H1 (cell line): ENCODE measurements at regions not wholly inside any gene's neighbourhood (a gene's known extent, or its start where the extent isn't known, plus 50 kb on each side); places are given as distances from the start of the nearest gene placed in this dataset.

Source experiments
- CTCF ChIA-PET: fragments of 300-600 bp; sonication (Branson Sonifier 250); formaldehyde crosslinking; loops from one replicate; lab custom pipeline; 2021; ENCODE audit not compliant: partially characterized antibody; lab: Charles Lee
- POLR2A ChIA-PET: fragments of 300-600 bp; sonication (Branson Sonifier 250); formaldehyde crosslinking; loops from one replicate; lab custom pipeline; 2021; ENCODE audit warnings: inconsistent platforms; ENCODE audit not compliant: partially characterized antibody; lab: Charles Lee
- DNase-seq, 2 experiments: peaks; one replicate each; pipeline versions ENCODE4 v3.0.0 to v3.0.0-alpha.2; 2010 to 2022; ENCODE audit warnings: low spot score in 2 of 2, low read depth in 1 of 2, mixed read lengths in 1 of 2
- FAIRE-seq: peaks from 2 replicates; lab custom pipeline; 2011; peaks lifted over from hg19 to GRCh38; lab: Jason Lieb, UNC
- H2AFZ ChIP-seq: 2 replicates; pipeline ENCODE4 v1.8.1; 2012; ENCODE audit warnings: low read length, inconsistent platforms
- H2AK5ac ChIP-seq: 2 replicates; pipeline ENCODE4 v1.6.1; 2013; ENCODE audit warnings: low read depth, low read length
- H2BK120ac ChIP-seq: replicated peaks from 2 replicates; pipeline ENCODE3; 2013; ENCODE audit warnings: low read depth, low read length, inconsistent platforms
- H2BK12ac ChIP-seq: 2 replicates; pipeline ENCODE4 v1.6.1; 2013; ENCODE audit warnings: low read depth, low read length
- H2BK15ac ChIP-seq: 2 replicates; pipeline ENCODE4 v1.6.1; 2013; ENCODE audit warnings: low read length
- H2BK20ac ChIP-seq: 2 replicates; pipeline ENCODE4 v1.6.1; 2013; ENCODE audit warnings: low read length
- H2BK5ac ChIP-seq: 2 replicates; pipeline ENCODE4 v1.6.1; 2013; ENCODE audit warnings: low read depth, low read length
- H3K14ac ChIP-seq: 2 replicates; pipeline ENCODE4 v1.6.1; 2013; ENCODE audit warnings: inconsistent platforms; ENCODE audit not compliant: insufficient read length
- H3K18ac ChIP-seq: 2 replicates; pipeline ENCODE4 v1.6.1; 2013; ENCODE audit warnings: low read length; ENCODE audit errors: extremely low read depth
- H3K23ac ChIP-seq: 2 replicates; pipeline ENCODE4 v1.6.1; 2013; ENCODE audit warnings: inconsistent platforms; ENCODE audit not compliant: insufficient read length
- H3K23me2 ChIP-seq: 2 replicates; pipeline ENCODE4 v1.6.1; 2013; ENCODE audit warnings: low read depth, low read length
- H3K27ac ChIP-seq: 2 replicates; pipeline ENCODE4 v1.6.1; 2011; ENCODE audit warnings: low read depth, low read length, inconsistent platforms
- H3K27me3 ChIP-seq, 4 experiments: replicated peaks in 1 of 4; 1 replicate in 1 of 4; 2 replicates in 3 of 4; pipeline versions ENCODE4 v1.6.1 to v1.8.1; 2011 to 2013; ENCODE audit warnings: low read length in 3 of 4, mild to moderate bottlenecking in 3 of 4, inconsistent platforms in 2 of 4, mixed read lengths in 2 of 4, moderate library complexity in 1 of 4; ENCODE audit not compliant: control insufficient read depth in 3 of 4, insufficient read depth in 3 of 4; ENCODE audit errors: extremely low read depth in 1 of 4
- H3K36me3 ChIP-seq, 4 experiments: 2 replicates each; pipeline versions ENCODE4 v1.6.1 to v1.8.1; 2011 to 2013; ENCODE audit warnings: mild to moderate bottlenecking in 4 of 4, low read length in 3 of 4, moderate library complexity in 2 of 4, control low read depth in 1 of 4, inconsistent platforms in 1 of 4; ENCODE audit not compliant: insufficient read depth in 4 of 4, control insufficient read depth in 2 of 4
- H3K4ac ChIP-seq: replicated peaks from 2 replicates; pipeline ENCODE3; 2013; ENCODE audit warnings: low read length, low read depth, mixed read lengths, inconsistent platforms; ENCODE audit not compliant: insufficient read length
- H3K4me1 ChIP-seq, 4 experiments: replicated peaks in 1 of 4; 1 replicate in 1 of 4; 2 replicates in 3 of 4; pipeline versions ENCODE4 v1.6.1 to v1.8.1; 2011 to 2013; ENCODE audit warnings: low read length in 3 of 4, inconsistent platforms in 2 of 4, mixed read lengths in 1 of 4; ENCODE audit not compliant: insufficient read depth in 4 of 4, control insufficient read depth in 3 of 4
- H3K4me2 ChIP-seq, 2 experiments: 2 replicates each; pipeline versions ENCODE4 v1.6.1 to v1.8.1; 2011 to 2013; ENCODE audit warnings: low read depth in 2 of 2, low read length in 2 of 2, control low read depth in 1 of 2, inconsistent platforms in 1 of 2, mild to moderate bottlenecking in 1 of 2; ENCODE audit not compliant: insufficient read depth in 1 of 2
- H3K4me3 ChIP-seq, 4 experiments: fragments of 200-600, 300-600 bp in 1 of 4; sonication (generic), shearing (Covaris generic), sonication (Bioruptor Twin) in 1 of 4; 2 replicates each; pipeline versions ENCODE4 v1.5.1 to v1.8.1; 2011 to 2016; ENCODE audit warnings: low read length in 4 of 4, low read depth in 3 of 4, control low read depth in 2 of 4, inconsistent platforms in 2 of 4, mild to moderate bottlenecking in 2 of 4, mixed read lengths in 1 of 4, moderate library complexity in 1 of 4; ENCODE audit not compliant: insufficient read depth in 2 of 4; ENCODE audit errors: extremely low read depth in 1 of 4
- H3K56ac ChIP-seq: replicated peaks from 2 replicates; pipeline ENCODE3; 2013; ENCODE audit warnings: low read depth, mild to moderate bottlenecking, mixed read lengths, low read length, inconsistent platforms; ENCODE audit not compliant: insufficient read length
- H3K79me1 ChIP-seq: 2 replicates; pipeline ENCODE4 v1.6.1; 2013; ENCODE audit warnings: low read depth, low read length, control low read depth
- H3K79me2 ChIP-seq, 2 experiments: 2 replicates each; pipeline versions ENCODE4 v1.6.1 to v1.8.1; 2012 to 2013; ENCODE audit warnings: low read length in 2 of 2, mild to moderate bottlenecking in 2 of 2, inconsistent platforms in 1 of 2; ENCODE audit not compliant: insufficient read depth in 2 of 2, control insufficient read depth in 1 of 2
- H3K9ac ChIP-seq, 4 experiments: replicated peaks in 1 of 4; 1 replicate in 1 of 4; 2 replicates in 3 of 4; pipeline versions ENCODE4 v1.6.1 to v1.8.1; 2011 to 2013; ENCODE audit warnings: low read depth in 3 of 4, low read length in 3 of 4, control low read depth in 2 of 4, mild to moderate bottlenecking in 2 of 4, moderate library complexity in 2 of 4, inconsistent platforms in 1 of 4; ENCODE audit errors: extremely low read depth in 1 of 4
- H3K9me3 ChIP-seq, 2 experiments: 2 replicates each; pipeline versions ENCODE4 v1.6.1 to v1.8.1; 2012 to 2013; ENCODE audit warnings: mild to moderate bottlenecking in 2 of 2, moderate library complexity in 2 of 2, control low read depth in 1 of 2, inconsistent platforms in 1 of 2, low read depth in 1 of 2, low read length in 1 of 2, mixed read lengths in 1 of 2; ENCODE audit not compliant: insufficient read depth in 2 of 2
- H4K20me1 ChIP-seq, 2 experiments: replicated peaks in 1 of 2; 2 replicates each; pipeline versions ENCODE3 to v1.8.1; 2011 to 2013; ENCODE audit warnings: inconsistent platforms in 2 of 2, low read length in 2 of 2, mild to moderate bottlenecking in 1 of 2; ENCODE audit not compliant: insufficient read depth in 2 of 2, control insufficient read depth in 1 of 2
- H4K5ac ChIP-seq: 2 replicates; pipeline ENCODE4 v1.6.1; 2013; ENCODE audit warnings: low read length, low read depth, mixed read lengths, inconsistent platforms; ENCODE audit not compliant: insufficient read length
- H4K8ac ChIP-seq: 2 replicates; pipeline ENCODE4 v1.8.0; 2013; ENCODE audit warnings: mild to moderate bottlenecking, moderate library complexity, low read length, inconsistent platforms; ENCODE audit not compliant: insufficient read depth; ENCODE audit errors: extremely low read depth
- H4K91ac ChIP-seq: replicated peaks from 2 replicates; pipeline ENCODE3; 2013; ENCODE audit warnings: low read length, mixed read lengths, inconsistent platforms; ENCODE audit not compliant: insufficient read length
- CBX5 ChIP-seq: fragments of 300-800, 300-1000 bp; sonication (generic); IDR thresholded peaks from 2 replicates; pipeline ENCODE4 v1.7.1; 2016; ENCODE audit warnings: antibody characterized with exemption, low read length, low read depth
- CBX8 ChIP-seq: fragments of 300-800, 300-1000 bp; sonication (generic); IDR thresholded peaks from 2 replicates; pipeline ENCODE4 v1.7.1; 2016; ENCODE audit warnings: low read depth, low read length, borderline replicate concordance
- EZH2 ChIP-seq: fragments of 200-600 bp; sonication (generic); IDR thresholded peaks from 2 replicates; pipeline ENCODE4 v1.7.1; 2012; ENCODE audit warnings: low read depth, mild to moderate bottlenecking, moderate library complexity, low read length, inconsistent platforms; ENCODE audit not compliant: severe bottlenecking
- KDM1A ChIP-seq: fragments of 200-600, 300-600 bp; sonication (generic); IDR thresholded peaks from 2 replicates; pipeline ENCODE4 v1.7.1; 2016; ENCODE audit warnings: mild to moderate bottlenecking, low read length, borderline replicate concordance
- RFX5 ChIP-seq: IDR thresholded peaks from 2 replicates; pipeline ENCODE4 v1.6.1; 2011; ENCODE audit warnings: low read depth, low read length, improper control_type of control experiment, borderline replicate concordance
- SP1 ChIP-seq: IDR thresholded peaks from 2 replicates; pipeline ENCODE4 v1.6.1; 2011; ENCODE audit warnings: low read depth, low read length
- SP4 ChIP-seq: IDR thresholded peaks from 2 replicates; pipeline ENCODE4 v1.6.1; 2012; ENCODE audit warnings: low read length, inconsistent platforms
- SUZ12 ChIP-seq: fragments of 200-600 bp; sonication (generic); IDR thresholded peaks from 2 replicates; pipeline ENCODE4 v1.6.1; 2012; ENCODE audit warnings: mild to moderate bottlenecking, inconsistent platforms, low read length, moderate library complexity, mixed read lengths
- TBP ChIP-seq: IDR thresholded peaks from 2 replicates; pipeline ENCODE4 v1.6.1; 2011; ENCODE audit warnings: low read depth, low read length, improper control_type of control experiment
- TCF12 ChIP-seq: IDR thresholded peaks from 2 replicates; pipeline ENCODE4 v1.6.1; 2011; ENCODE audit warnings: low read depth, mild to moderate bottlenecking, low read length
- WGBS, 2 experiments: shearing (Covaris generic) in 1 of 2; methylation state at CpG; one replicate each; pipeline versions ENCODE4 v1.1.6 to v1.1.7; 2013 to 2015; ENCODE audit warnings: low lambda C conversion rate in 2 of 2, mixed read lengths in 2 of 2, inconsistent platforms in 1 of 2, low coverage in 1 of 2, missing lambda C conversion rate in 1 of 2; ENCODE audit not compliant: insufficient replicate concordance in 2 of 2, insufficient coverage in 1 of 2, insufficient read length in 1 of 2; ENCODE audit errors: extremely low coverage in 1 of 2, missing lambda C conversion rate in 1 of 2; 5-methylcytosine and 5-hydroxymethylcytosine counted together

DNA sequence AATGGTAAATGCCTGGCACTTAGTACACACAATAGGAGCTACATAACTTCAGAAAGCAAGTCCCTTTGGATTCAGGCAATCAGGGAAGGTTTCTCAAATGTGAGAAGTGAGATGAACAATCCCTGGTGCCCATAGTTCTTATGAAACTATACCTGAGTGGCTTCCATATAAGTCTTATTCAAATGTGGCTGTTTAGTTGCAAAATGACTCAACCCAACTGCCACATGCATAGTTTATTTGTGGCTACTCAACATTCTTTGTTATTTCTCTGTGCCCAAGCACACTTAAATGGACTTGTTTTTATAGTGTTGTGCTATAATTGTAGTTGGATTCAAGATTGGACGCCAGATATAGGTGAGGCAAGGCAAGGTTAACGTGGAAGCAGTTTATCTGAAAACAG lies 93.7 kb upstream of the ATXN1 start:
- no peak overlapping the region for H2AFZ ChIP-seq
- DNase-seq = no peak

More for the DNA sequence above, 93.7 kb upstream of the ATXN1 start:
- no peaks in the 10 kb centered on the region for H4K20me1 ChIP-seq
- no peak overlapping the region for H3K9ac ChIP-seq
- no peak for TF ChIP-seq SUZ12
- TF ChIP-seq TBP = no peak
- no peak for TF ChIP-seq SP1
- no peak for TF ChIP-seq CBX8
- no peak for TF ChIP-seq RFX5
- TF ChIP-seq KDM1A = no peak
- no peak for TF ChIP-seq CBX5
- no peak for TF ChIP-seq EZH2
- TF ChIP-seq TCF12 = no peak
- TF ChIP-seq SP4 = no peak
- 93% methylated on average over 2 of the region's 2 CpGs; no CpG with 5 or more reads in 1 of the 2 experiments for WGBS, 2 experiments
- H3K27ac ChIP-seq = no peak overlapping the region
- H3K79me1 ChIP-seq = no peaks in the 10 kb centered on the region
- H3K27me3 ChIP-seq = no peaks in the 10 kb centered on the region
- no peak overlapping the region for H3K14ac ChIP-seq
- no peak overlapping the region for H3K4me3 ChIP-seq
- no peak overlapping the region for H2BK5ac ChIP-seq
- H3K4ac ChIP-seq = no peak overlapping the region
- H3K23me2 ChIP-seq = no peaks in the 10 kb centered on the region; the same call in 1 of the 2 replicates
- H3K9me3 ChIP-seq = no peaks in the 10 kb centered on the region
- H2BK20ac ChIP-seq = no peak overlapping the region
- ChIA-PET CTCF (interaction anchor here (1.4 to 2.1 kb wide), 2 partner anchors 18 to 91 kb away, joined by 4 to 6 read pairs; no protein-coding TSS in a partner anchor), POLR2A (no interaction called here)
- H4K8ac ChIP-seq = no peak overlapping the region
- H3K56ac ChIP-seq = no peak overlapping the region
- no peak overlapping the region for H2BK15ac ChIP-seq
- no peaks in the 10 kb centered on the region for H3K79me2 ChIP-seq
- 0 out of 7 replicates have a peak, but pooled peaks cover 0 to under 1% (median 0%) of the 10 kb centered on the region in 4 experiments for H3K4me1 ChIP-seq
- H3K23ac ChIP-seq = no peak overlapping the region
- no peak for FAIRE-seq
- H4K91ac ChIP-seq = no peak overlapping the region
- no peak overlapping the region for H4K5ac ChIP-seq
- H2AK5ac ChIP-seq = no peak overlapping the region
- H3K4me2 ChIP-seq = no peak overlapping the region
- no peak overlapping the region for H3K18ac ChIP-seq
- H3K36me3 ChIP-seq = no peaks in the 10 kb centered on the region
- no peak overlapping the region for H2BK12ac ChIP-seq
- no peak overlapping the region for H2BK120ac ChIP-seq
